ENCODE measurements at regions not wholly inside any gene's neighbourhood (a gene's known extent, or its start where the extent isn't known, plus 50 kb on each side); places are given as distances from the start of the nearest gene placed in this dataset.

GRCh38 chr14:96727980-96728717, 69.0 kb upstream of the VRK1 start:
- Histone ChIP-seq H3K27me3 (ENCODE audit: insufficient read depth, low read length) (peaks cover 7% of the 10 kb centered on the region; the same call in 1 of the 2 replicates), H3K9ac (ENCODE audit: low read length) (no peak overlapping the region), H3K79me2 (ENCODE audit: insufficient read depth, low read length) (no peaks in the 10 kb centered on the region), H4K20me1 (ENCODE audit: insufficient read depth, low read length) (no peaks in the 10 kb centered on the region), H3K27ac (ENCODE audit: low read depth, low read length, poor library complexity, severe bottlenecking) (no peak overlapping the region), H3K9me2 (ENCODE audit: low read depth, low read length) (no peaks in the 10 kb centered on the region), H2AFZ (ENCODE audit: low read length) (no peak overlapping the region), H3K4me1 (ENCODE audit: insufficient read depth, low read length, severe bottlenecking) (no peaks in the 10 kb centered on the region), H3K4me3 (ENCODE audit: low read depth, low read length, poor library complexity, severe bottlenecking) (no peak overlapping the region), H3K36me3 (ENCODE audit: insufficient read depth, low read length) (no peaks in the 10 kb centered on the region), H3F3A (ENCODE audit: insufficient read depth, low read length) (no peaks in the 10 kb centered on the region), H3K4me2 (ENCODE audit: low read length) (no peak overlapping the region), H3K9me3 (ENCODE audit: low read length) (no peaks in the 10 kb centered on the region)
- TF ChIP-seq CTCF (IDR thresholded peaks at IDR 0.05; ENCODE audit: low read length) (no peak), EZH2 (IDR thresholded peaks at IDR 0.05; ENCODE audit: borderline replicate concordance, low read length) (no peak)

- H3K27ac ChIP-seq (ENCODE audit: low read depth, low read length, poor library complexity, severe bottlenecking) = no peak overlapping the region
- no peaks in the 10 kb centered on the region for H4K20me1 ChIP-seq (ENCODE audit: insufficient read depth, low read length)
- no peak overlapping the region for H3K4me3 ChIP-seq (ENCODE audit: low read depth, low read length, poor library complexity, severe bottlenecking)
- H3K27me3 ChIP-seq (ENCODE audit: insufficient read depth, low read length) = peaks cover 8% of the 10 kb centered on the region; the same call in 1 of the 2 replicates
- H3K9me3 ChIP-seq (ENCODE audit: low read length) = no peaks in the 10 kb centered on the region
- TF ChIP-seq EZH2 (IDR thresholded peaks at IDR 0.05; ENCODE audit: borderline replicate concordance, low read length) = no peak
- H3K9me2 ChIP-seq (ENCODE audit: low read depth, low read length) = no peaks in the 10 kb centered on the region
- no peak overlapping the region for H2AFZ ChIP-seq (ENCODE audit: low read length)
- H3K79me2 ChIP-seq (ENCODE audit: insufficient read depth, low read length) = no peaks in the 10 kb centered on the region
- H3K4me1 ChIP-seq (ENCODE audit: insufficient read depth, low read length, severe bottlenecking) = no peaks in the 10 kb centered on the region
- no peaks in the 10 kb centered on the region for H3K36me3 ChIP-seq (ENCODE audit: insufficient read depth, low read length)
- H3F3A ChIP-seq (ENCODE audit: insufficient read depth, low read length) = no peaks in the 10 kb centered on the region
- H3K4me2 ChIP-seq (ENCODE audit: low read length) = no peak overlapping the region
- no peak overlapping the region for H3K9ac ChIP-seq (ENCODE audit: low read length)
Measured at GRCh38 chr14:96729889-96730288, 67.3 kb upstream of the VRK1 start.

GRCh38 chr14:96730386-96730785, 66.8 kb upstream of the VRK1 start:
- H3K9me2 ChIP-seq (ENCODE audit: low read depth, low read length) = no peaks in the 10 kb centered on the region
- no peak overlapping the region for H3K4me2 ChIP-seq (ENCODE audit: low read length)
- H4K20me1 ChIP-seq (ENCODE audit: insufficient read depth, low read length) = no peaks in the 10 kb centered on the region
- no peak overlapping the region for H2AFZ ChIP-seq (ENCODE audit: low read length)
- H3K79me2 ChIP-seq (ENCODE audit: insufficient read depth, low read length) = no peaks in the 10 kb centered on the region
- no peak overlapping the region for H3K27ac ChIP-seq (ENCODE audit: low read depth, low read length, poor library complexity, severe bottlenecking)
- no peak overlapping the region for H3K9ac ChIP-seq (ENCODE audit: low read length)
- no peaks in the 10 kb centered on the region for H3K36me3 ChIP-seq (ENCODE audit: insufficient read depth, low read length)
- H3K4me1 ChIP-seq (ENCODE audit: insufficient read depth, low read length, severe bottlenecking) = no peaks in the 10 kb centered on the region
- no peaks in the 10 kb centered on the region for H3K9me3 ChIP-seq (ENCODE audit: low read length)
- no peaks in the 10 kb centered on the region for H3F3A ChIP-seq (ENCODE audit: insufficient read depth, low read length)
- H3K4me3 ChIP-seq (ENCODE audit: low read depth, low read length, poor library complexity, severe bottlenecking) = no peak overlapping the region
- TF ChIP-seq EZH2 (IDR thresholded peaks at IDR 0.05; ENCODE audit: borderline replicate concordance, low read length) (no peak), CTCF (IDR thresholded peaks at IDR 0.05; ENCODE audit: low read length) (no peak)
- H3K27me3 ChIP-seq (ENCODE audit: insufficient read depth, low read length) = peaks cover 8% of the 10 kb centered on the region; the same call in 1 of the 2 replicates
